H7 (cell line): ENCODE measurements at regions not wholly inside any gene's neighbourhood (a gene's known extent, or its start where the extent isn't known, plus 50 kb on each side); places are given as distances from the start of the nearest gene placed in this dataset.
"Not testable (repeated sequence)": the region's sequence is repeated elsewhere in the genome, so short reads cannot be mapped to it uniquely, and the experiment has no call there.

Experiments
- DNase-seq: peaks from one replicate; pipeline ENCODE4 v3.0.0; 2012
- H3K27me3 ChIP-seq: 2 replicates; pipeline ENCODE4 v1.6.0; 2011; ENCODE audit warnings: mild to moderate bottlenecking, low read length; ENCODE audit not compliant: control insufficient read depth, insufficient read depth
- H3K36me3 ChIP-seq: replicated peaks from 2 replicates; pipeline ENCODE4 v1.5.1; 2011; ENCODE audit warnings: low read length; ENCODE audit not compliant: control insufficient read depth, insufficient read depth
- H3K4me3 ChIP-seq: 2 replicates; pipeline ENCODE4 v1.5.1; 2011; ENCODE audit warnings: low read depth, mild to moderate bottlenecking, control low read depth, low read length, moderate library complexity; ENCODE audit not compliant: insufficient read depth

GRCh38 chr7:35853194-35853593, 52.3 kb downstream of the SEPTIN7 start:
- not testable (repeated sequence) for H3K36me3 ChIP-seq, DNase-seq, H3K4me3 ChIP-seq, H3K27me3 ChIP-seq

GRCh38 chr7:35854311-35854710, 53.5 kb downstream of the SEPTIN7 start:
- no peak for DNase-seq
- H3K4me3 ChIP-seq = no peak overlapping the region
- no peaks in the 10 kb centered on the region for H3K27me3 ChIP-seq
- no peaks in the 10 kb centered on the region for H3K36me3 ChIP-seq

- no peaks in the 10 kb centered on the region for H3K36me3 ChIP-seq
- no peak for DNase-seq
- no peaks in the 10 kb centered on the region for H3K27me3 ChIP-seq
- H3K4me3 ChIP-seq = no peak overlapping the region
These were observed 55.3 kb downstream of the SEPTIN7 start for GRCh38 chr7:35856175-35856574.

GRCh38 chr7:35860664-35861063, 59.8 kb downstream of the SEPTIN7 start:
- DNase-seq = no peak
- no peaks in the 10 kb centered on the region; the same call in 1 of the 2 replicates for H3K36me3 ChIP-seq
- no peaks in the 10 kb centered on the region for H3K27me3 ChIP-seq
- H3K4me3 ChIP-seq = no peak overlapping the region

- DNase-seq = no peak
- Histone ChIP-seq H3K4me3 (no peak overlapping the region), H3K36me3 (no peaks in the 10 kb centered on the region; the same call in none of the 2 replicates), H3K27me3 (no peaks in the 10 kb centered on the region)
These were observed 64.4 kb downstream of the SEPTIN7 start for GRCh38 chr7:35865287-35865686.

GRCh38 chr7:35866186-35866585, 65.3 kb downstream of the SEPTIN7 start:
- Histone ChIP-seq H3K36me3 (no peaks in the 10 kb centered on the region; the same call in none of the 2 replicates), H3K27me3 (no peaks in the 10 kb centered on the region), H3K4me3 (no peak overlapping the region)
- DNase-seq = no peak

GRCh38 chr7:35869117-35869516, 68.3 kb downstream of the SEPTIN7 start:
- H3K36me3 ChIP-seq, DNase-seq, H3K27me3 ChIP-seq, H3K4me3 ChIP-seq: not testable (repeated sequence)

GRCh38 chr7:35869810-35870209, 69.0 kb downstream of the SEPTIN7 start:
- Histone ChIP-seq H3K27me3 (no peaks in the 10 kb centered on the region), H3K36me3 (no peaks in the 10 kb centered on the region; the same call in 1 of the 2 replicates), H3K4me3 (no peak overlapping the region)
- DNase-seq = no peak

- Histone ChIP-seq H3K4me3 (no peak overlapping the region), H3K36me3 (no peaks in the 10 kb centered on the region), H3K27me3 (no peaks in the 10 kb centered on the region)
- no peak for DNase-seq
These were observed 71.0 kb downstream of the SEPTIN7 start for GRCh38 chr7:35871856-35872255.

GRCh38 chr7:35874886-35875285, 74.0 kb downstream of the SEPTIN7 start:
- Histone ChIP-seq H3K4me3 (no peak overlapping the region), H3K36me3 (no peaks in the 10 kb centered on the region; the same call in 1 of the 2 replicates), H3K27me3 (no peaks in the 10 kb centered on the region)
- DNase-seq = no peak

- Histone ChIP-seq H3K4me3 (no peak overlapping the region), H3K36me3 (no peaks in the 10 kb centered on the region; the same call in 1 of the 2 replicates), H3K27me3 (no peaks in the 10 kb centered on the region)
- no peak for DNase-seq
These were observed 74.4 kb downstream of the SEPTIN7 start for GRCh38 chr7:35875292-35875691.

- H3K27me3 ChIP-seq = no peaks in the 10 kb centered on the region
- H3K36me3 ChIP-seq = no peaks in the 10 kb centered on the region; the same call in 1 of the 2 replicates
- no peak for DNase-seq
- no peak overlapping the region for H3K4me3 ChIP-seq
These were observed 77.5 kb downstream of the SEPTIN7 start for GRCh38 chr7:35878351-35878750.

GRCh38 chr7:35887430-35887829, 86.6 kb downstream of the SEPTIN7 start:
- H3K36me3 ChIP-seq, H3K27me3 ChIP-seq, H3K4me3 ChIP-seq, DNase-seq: not testable (repeated sequence)

- DNase-seq = no peak
- Histone ChIP-seq H3K36me3 (peaks cover 2% of the 10 kb centered on the region; the same call in 1 of the 2 replicates), H3K4me3 (no peak overlapping the region), H3K27me3 (no peaks in the 10 kb centered on the region)
These were observed 88.1 kb downstream of the SEPTIN7 start for GRCh38 chr7:35889001-35889400.

GRCh38 chr7:35889870-35890269, 89.0 kb downstream of the SEPTIN7 start:
- Histone ChIP-seq H3K36me3 (peaks cover 2% of the 10 kb centered on the region; the same call in 1 of the 2 replicates), H3K4me3 (no peak overlapping the region), H3K27me3 (no peaks in the 10 kb centered on the region)
- no peak for DNase-seq
